ENCODE measurements at regions not wholly inside any gene's neighbourhood (a gene's known extent, or its start where the extent isn't known, plus 50 kb on each side); places are given as distances from the start of the nearest gene placed in this dataset.
"Not testable (repeated sequence)": the region's sequence is repeated elsewhere in the genome, so short reads cannot be mapped to it uniquely, and the experiment has no call there.

- TF ChIP-seq MYC (IDR thresholded peaks at IDR 0.05; ENCODE audit: low read depth, low read length), result no peak
- TF ChIP-seq MAX (IDR thresholded peaks at IDR 0.05; ENCODE audit: low read depth, low read length), result no peak
- TF ChIP-seq, protein P1, sequence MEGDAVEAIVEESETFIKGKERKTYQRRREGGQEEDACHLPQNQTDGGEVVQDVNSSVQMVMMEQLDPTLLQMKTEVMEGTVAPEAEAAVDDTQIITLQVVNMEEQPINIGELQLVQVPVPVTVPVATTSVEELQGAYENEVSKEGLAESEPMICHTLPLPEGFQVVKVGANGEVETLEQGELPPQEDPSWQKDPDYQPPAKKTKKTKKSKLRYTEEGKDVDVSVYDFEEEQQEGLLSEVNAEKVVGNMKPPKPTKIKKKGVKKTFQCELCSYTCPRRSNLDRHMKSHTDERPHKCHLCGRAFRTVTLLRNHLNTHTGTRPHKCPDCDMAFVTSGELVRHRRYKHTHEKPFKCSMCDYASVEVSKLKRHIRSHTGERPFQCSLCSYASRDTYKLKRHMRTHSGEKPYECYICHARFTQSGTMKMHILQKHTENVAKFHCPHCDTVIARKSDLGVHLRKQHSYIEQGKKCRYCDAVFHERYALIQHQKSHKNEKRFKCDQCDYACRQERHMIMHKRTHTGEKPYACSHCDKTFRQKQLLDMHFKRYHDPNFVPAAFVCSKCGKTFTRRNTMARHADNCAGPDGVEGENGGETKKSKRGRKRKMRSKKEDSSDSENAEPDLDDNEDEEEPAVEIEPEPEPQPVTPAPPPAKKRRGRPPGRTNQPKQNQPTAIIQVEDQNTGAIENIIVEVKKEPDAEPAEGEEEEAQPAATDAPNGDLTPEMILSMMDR (IDR thresholded peaks at IDR 0.05; ENCODE audit: low read depth, low read length), result no peak
- no peak for TF ChIP-seq POLR2A (IDR thresholded peaks at IDR 0.05; ENCODE audit: extremely low read depth, insufficient read length)
- DNase-seq (ENCODE audit: low read depth), result no peak
- H3K4me3 ChIP-seq (ENCODE audit: low read depth, low read length), result no peak overlapping the region
Observed at GRCh38 chr10:84860855-84861254, 532.5 kb downstream of the CCSER2 start.

GRCh38 chr10:84862551-84862950, 534.2 kb downstream of the CCSER2 start:
- H3K4me3 ChIP-seq (ENCODE audit: low read depth, low read length), result no peak overlapping the region
- TF ChIP-seq MYC (IDR thresholded peaks at IDR 0.05; ENCODE audit: low read depth, low read length) (no peak), MAX (IDR thresholded peaks at IDR 0.05; ENCODE audit: low read depth, low read length) (no peak), POLR2A (IDR thresholded peaks at IDR 0.05; ENCODE audit: extremely low read depth, insufficient read length) (no peak)
- TF ChIP-seq, protein P1 (IDR thresholded peaks at IDR 0.05; ENCODE audit: low read depth, low read length), result no peak
- DNase-seq (ENCODE audit: low read depth), result no peak

GRCh38 chr10:84863675-84864074, 535.3 kb downstream of the CCSER2 start:
- no peak overlapping the region for H3K4me3 ChIP-seq (ENCODE audit: low read depth, low read length)
- no peak for TF ChIP-seq MAX (IDR thresholded peaks at IDR 0.05; ENCODE audit: low read depth, low read length)
- TF ChIP-seq, protein P1 (IDR thresholded peaks at IDR 0.05; ENCODE audit: low read depth, low read length), result no peak
- TF ChIP-seq POLR2A (IDR thresholded peaks at IDR 0.05; ENCODE audit: extremely low read depth, insufficient read length), result no peak
- no peak for TF ChIP-seq MYC (IDR thresholded peaks at IDR 0.05; ENCODE audit: low read depth, low read length)
- DNase-seq (ENCODE audit: low read depth), result no peak

DNA sequence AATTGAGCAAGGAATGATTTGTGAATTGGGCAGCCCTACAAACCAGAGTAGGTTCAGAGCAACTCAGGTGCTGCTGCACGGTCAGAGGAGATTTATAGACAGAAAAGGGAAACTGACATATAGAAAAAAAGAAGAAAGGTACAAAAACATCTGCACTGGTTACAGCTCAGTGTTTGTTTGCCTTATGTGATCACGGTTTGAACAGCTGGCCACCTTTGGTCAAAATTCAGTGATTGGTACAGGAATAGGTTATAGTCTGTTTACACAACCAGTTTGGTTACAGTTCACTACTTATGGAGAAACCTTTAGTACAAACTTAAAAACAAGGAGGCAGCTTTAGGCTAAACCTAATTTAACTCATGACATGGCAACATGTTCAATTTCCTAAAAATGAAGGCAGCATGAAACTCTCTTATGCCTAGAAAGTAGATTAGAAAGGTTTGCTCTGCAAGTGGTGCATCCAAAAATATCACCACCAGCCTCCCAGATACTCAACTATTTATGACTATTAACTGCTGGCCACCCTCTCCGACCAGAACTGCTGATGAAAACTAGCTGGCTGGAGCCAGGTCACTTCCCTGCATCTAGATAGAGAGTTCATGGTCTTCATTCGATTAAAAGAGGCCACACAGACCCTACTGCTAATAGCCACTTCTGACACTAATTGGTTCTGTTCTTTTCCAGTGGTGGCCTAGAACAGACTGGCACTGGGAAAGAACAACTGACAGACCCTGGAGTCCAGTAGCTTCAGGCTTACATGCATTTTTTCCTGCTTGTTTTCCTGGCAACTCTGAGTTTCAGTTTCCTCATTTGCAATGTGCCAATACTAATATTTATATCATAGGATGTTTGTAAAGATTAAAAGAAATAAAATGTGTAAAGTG, 548.0 kb downstream of the CCSER2 start:
- no peak overlapping the region for H3K4me3 ChIP-seq (ENCODE audit: low read depth, low read length)
- no peak for DNase-seq (ENCODE audit: low read depth)
- TF ChIP-seq MYC (IDR thresholded peaks at IDR 0.05; ENCODE audit: low read depth, low read length) (no peak), MAX (IDR thresholded peaks at IDR 0.05; ENCODE audit: low read depth, low read length) (no peak), POLR2A (IDR thresholded peaks at IDR 0.05; ENCODE audit: extremely low read depth, insufficient read length) (no peak)
- TF ChIP-seq, protein P1 (IDR thresholded peaks at IDR 0.05; ENCODE audit: low read depth, low read length), result no peak

GRCh38 chr10:84879991-84880390, 551.6 kb downstream of the CCSER2 start:
- no peak for TF ChIP-seq MAX (IDR thresholded peaks at IDR 0.05; ENCODE audit: low read depth, low read length)
- TF ChIP-seq POLR2A (IDR thresholded peaks at IDR 0.05; ENCODE audit: extremely low read depth, insufficient read length), result no peak
- TF ChIP-seq MYC (IDR thresholded peaks at IDR 0.05; ENCODE audit: low read depth, low read length), result no peak
- TF ChIP-seq, protein P1 (IDR thresholded peaks at IDR 0.05; ENCODE audit: low read depth, low read length), result no peak
- H3K4me3 ChIP-seq (ENCODE audit: low read depth, low read length), result no peak overlapping the region
- no peak for DNase-seq (ENCODE audit: low read depth)

DNA sequence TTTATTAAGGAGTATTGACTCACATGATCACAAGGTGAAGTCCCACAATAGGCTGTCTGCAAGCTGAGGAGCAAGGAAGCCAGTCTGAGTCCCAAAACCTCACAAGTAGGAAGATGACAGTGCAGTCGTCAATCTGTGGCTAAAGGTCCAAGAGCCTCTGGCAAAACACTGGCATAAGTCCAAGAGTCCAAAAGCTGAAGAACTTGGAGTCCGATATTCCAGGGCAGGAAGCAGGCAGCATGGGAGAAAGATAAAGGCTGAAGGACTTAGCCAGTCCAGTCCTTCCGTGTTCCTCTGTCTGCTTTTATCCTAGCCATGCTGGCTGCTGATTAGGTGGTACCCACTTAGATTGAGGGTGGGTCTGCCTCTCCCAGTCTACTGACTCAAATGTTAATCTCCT, 553.3 kb downstream of the CCSER2 start:
- not testable (repeated sequence) for DNase-seq (ENCODE audit: low read depth)

More for the DNA sequence above, 553.3 kb downstream of the CCSER2 start:
- H3K4me3 ChIP-seq (ENCODE audit: low read depth, low read length), result not testable (repeated sequence)
